SU-DHL-6 (cell line): ENCODE measurements at regions not wholly inside any gene's neighbourhood (a gene's known extent, or its start where the extent isn't known, plus 50 kb on each side); places are given as distances from the start of the nearest gene placed in this dataset.

Experiments
- H2AFZ ChIP-seq: fragments of 200-600 bp; sonication (generic); 2 replicates; pipeline ENCODE4 v1.6.1; 2014; ENCODE audit warnings: low read depth, mild to moderate bottlenecking, moderate library complexity, mixed read lengths, antibody characterized with exemption, low read length; ENCODE audit not compliant: severe bottlenecking
- H3F3A ChIP-seq: fragments of 200-600 bp; shearing (Covaris generic); 2 replicates; pipeline ENCODE4 v1.6.0; 2016; ENCODE audit warnings: antibody characterized with exemption, mild to moderate bottlenecking; ENCODE audit not compliant: insufficient read depth
- H3K27ac ChIP-seq: fragments of 200-600 bp; sonication (generic); 2 replicates; pipeline ENCODE4 v1.5.1; 2016; ENCODE audit warnings: low read depth, mild to moderate bottlenecking, low read length, moderate library complexity, mixed read lengths
- H3K27me3 ChIP-seq: fragments of 200-600 bp; sonication (generic), shearing (Covaris generic); 2 replicates; pipeline ENCODE4 v1.6.0; 2014; ENCODE audit warnings: mild to moderate bottlenecking, low read length
- H3K36me3 ChIP-seq: fragments of 200-600 bp; sonication (generic); 2 replicates; pipeline ENCODE4 v1.6.1; 2014; ENCODE audit warnings: mild to moderate bottlenecking, low read length, mixed read lengths
- H3K4me2 ChIP-seq: fragments of 300-600, 200-600 bp; shearing (Covaris generic), sonication (generic); 2 replicates; pipeline ENCODE4 v1.6.0; 2014; ENCODE audit warnings: low read length, low read depth, mild to moderate bottlenecking; ENCODE audit not compliant: poor library complexity, severe bottlenecking
- H3K4me3 ChIP-seq: fragments of 200-600 bp; sonication (generic); 2 replicates; pipeline ENCODE4 v1.5.1; 2014; ENCODE audit warnings: antibody characterized with exemption, low read length, mild to moderate bottlenecking, mixed read lengths; ENCODE audit not compliant: insufficient read depth, poor library complexity, severe bottlenecking
- H3K79me2 ChIP-seq: fragments of 200-600 bp; sonication (generic); 2 replicates; pipeline ENCODE4 v1.6.1; 2014; ENCODE audit warnings: mild to moderate bottlenecking, low read length, moderate library complexity; ENCODE audit not compliant: insufficient read depth
- H3K9ac ChIP-seq: fragments of 200-600 bp; sonication (generic); 2 replicates; pipeline ENCODE4 v1.7.0; 2014; ENCODE audit warnings: mild to moderate bottlenecking, low read length
- H3K9me2 ChIP-seq: fragments of 200-600 bp; sonication (generic); replicated peaks from 2 replicates; pipeline ENCODE4 v1.6.1; 2014; ENCODE audit warnings: low read length; ENCODE audit not compliant: insufficient read depth
- H3K9me3 ChIP-seq: fragments of 200-600 bp; sonication (generic); 2 replicates; pipeline ENCODE4 v1.6.1; 2014; ENCODE audit warnings: low read length, mixed read lengths; ENCODE audit not compliant: insufficient read depth
- H4K20me1 ChIP-seq: fragments of 200-600 bp; sonication (generic); 2 replicates; pipeline ENCODE4 v1.6.1; 2014; ENCODE audit warnings: low read depth, mild to moderate bottlenecking, antibody characterized with exemption, low read length, moderate library complexity, mixed read lengths
- CTCF ChIP-seq: fragments of 200-600 bp; sonication (generic); IDR thresholded peaks from one replicate; pipeline ENCODE4 v1.5.1; 2017; ENCODE audit warnings: antibody characterized with exemption, mild to moderate bottlenecking, low read length, moderate library complexity; ENCODE audit not compliant: insufficient read depth, poor library complexity, severe bottlenecking
- EZH2phosphoT487 ChIP-seq: fragments of 200-600 bp; sonication (generic), shearing (Covaris generic); conservative IDR thresholded peaks from 2 replicates; pipeline ENCODE4 v1.6.1; 2018; ENCODE audit warnings: mild to moderate bottlenecking, antibody characterized with exemption, low read length, moderate library complexity, mixed read lengths

DNA sequence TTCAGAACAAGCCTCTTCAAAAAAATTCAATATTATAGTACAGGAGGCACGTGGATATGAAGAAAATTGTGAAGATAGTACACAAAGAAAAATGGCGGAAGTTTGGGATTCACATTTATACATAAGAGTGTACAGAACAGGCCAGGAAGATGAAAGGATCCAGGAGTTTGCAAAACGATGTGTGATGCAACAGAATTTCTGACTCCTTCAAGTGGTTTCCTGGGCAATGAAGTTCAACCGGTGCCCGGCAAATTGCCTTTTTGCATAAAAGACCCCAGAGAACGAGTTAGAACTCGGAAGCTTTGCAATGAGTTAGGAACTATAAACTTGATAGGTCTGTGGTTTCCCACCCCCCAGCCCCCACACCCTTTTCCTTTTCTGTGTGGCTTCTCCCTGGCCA, 189.1 kb downstream of the SALL1 start:
- Histone ChIP-seq H3K9ac (no peak overlapping the region), H3K4me3 (no peak overlapping the region), H3K27me3 (no peaks in the 10 kb centered on the region), H4K20me1 (no peaks in the 10 kb centered on the region), H3K4me2 (no peak overlapping the region), H3K27ac (no peak overlapping the region), H3K79me2 (no peaks in the 10 kb centered on the region), H3F3A (no peaks in the 10 kb centered on the region), H3K9me3 (no peaks in the 10 kb centered on the region), H3K9me2 (no peaks in the 10 kb centered on the region), H2AFZ (no peak overlapping the region), H3K36me3 (no peaks in the 10 kb centered on the region)
- TF ChIP-seq EZH2phosphoT487 (no peak), CTCF (no peak)

GRCh38 chr16:50960517-50961202, 190.4 kb downstream of the SALL1 start:
- Histone ChIP-seq H2AFZ (no peak overlapping the region), H3F3A (no peaks in the 10 kb centered on the region), H3K79me2 (no peaks in the 10 kb centered on the region), H3K9me3 (no peaks in the 10 kb centered on the region), H3K9me2 (no peaks in the 10 kb centered on the region), H3K27me3 (no peaks in the 10 kb centered on the region), H3K36me3 (no peaks in the 10 kb centered on the region), H3K4me2 (no peak overlapping the region), H3K4me3 (no peak overlapping the region), H4K20me1 (no peaks in the 10 kb centered on the region), H3K9ac (no peak overlapping the region), H3K27ac (no peak overlapping the region)
- TF ChIP-seq CTCF (no peak), EZH2phosphoT487 (no peak)

GRCh38 chr16:50957056-50957455, 194.0 kb downstream of the SALL1 start:
- no peak overlapping the region for H3K9ac ChIP-seq
- no peaks in the 10 kb centered on the region for H3K79me2 ChIP-seq
- no peaks in the 10 kb centered on the region for H3F3A ChIP-seq
- no peaks in the 10 kb centered on the region for H3K36me3 ChIP-seq
- H3K9me3 ChIP-seq = no peaks in the 10 kb centered on the region
- H3K4me3 ChIP-seq = no peak overlapping the region
- H3K27ac ChIP-seq = no peak overlapping the region
- TF ChIP-seq CTCF (no peak), EZH2phosphoT487 (no peak)
- H3K27me3 ChIP-seq = no peaks in the 10 kb centered on the region
- no peaks in the 10 kb centered on the region for H4K20me1 ChIP-seq
- H3K9me2 ChIP-seq = no peaks in the 10 kb centered on the region
- no peak overlapping the region for H3K4me2 ChIP-seq
- no peak overlapping the region for H2AFZ ChIP-seq

DNA sequence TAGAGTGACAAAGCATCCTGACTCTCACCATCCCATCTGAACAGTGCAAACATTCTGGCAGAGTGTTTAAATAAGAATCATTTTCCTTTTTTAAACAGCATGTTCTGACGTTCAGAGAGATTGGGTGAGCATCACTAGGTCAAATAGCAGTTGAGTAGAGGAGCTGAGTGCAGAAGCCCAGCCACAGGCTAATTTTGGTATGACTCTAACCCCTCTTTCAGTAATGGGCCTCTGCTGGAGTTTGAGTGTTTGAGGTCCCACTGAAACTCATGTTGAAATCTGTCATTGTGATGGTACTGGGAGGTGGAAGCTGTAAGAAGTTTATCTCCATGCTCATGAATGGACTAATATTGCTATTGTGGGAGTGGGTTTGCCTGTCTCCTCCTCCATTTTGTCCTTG, 194.4 kb downstream of the SALL1 start:
- no peak overlapping the region for H3K9ac ChIP-seq
- no peak overlapping the region for H3K4me2 ChIP-seq
- H3K36me3 ChIP-seq = no peaks in the 10 kb centered on the region
- H2AFZ ChIP-seq = no peak overlapping the region
- H3K27ac ChIP-seq = no peak overlapping the region
- H3K79me2 ChIP-seq = no peaks in the 10 kb centered on the region
- no peak overlapping the region for H3K4me3 ChIP-seq
- H3K9me3 ChIP-seq = no peaks in the 10 kb centered on the region
- no peaks in the 10 kb centered on the region for H4K20me1 ChIP-seq
- H3K27me3 ChIP-seq = no peaks in the 10 kb centered on the region
- no peaks in the 10 kb centered on the region for H3F3A ChIP-seq
- TF ChIP-seq EZH2phosphoT487 = no peak
- TF ChIP-seq CTCF = no peak
- no peaks in the 10 kb centered on the region for H3K9me2 ChIP-seq
